MV-4-11 (cell line): ENCODE measurements at regions not wholly inside any gene's neighbourhood (a gene's known extent, or its start where the extent isn't known, plus 50 kb on each side); places are given as distances from the start of the nearest gene placed in this dataset.
A peak's percentile ranks its signal among the peaks of the same experiment; 100 is the strongest.

Experiments used
- DNase-seq: peaks from one replicate; lab custom pipeline; 2025; lab: John Stamatoyannopoulos, UW

GRCh38 chr3:72200332-72200731 lies 415.4 kb upstream of the PROK2 start:
- no peak for DNase-seq

- DNase-seq: no peak
Measured at GRCh38 chr3:72199530-72199929, 414.6 kb upstream of the PROK2 start.

- DNase-seq: no peak
Measured at GRCh38 chr3:72196377-72196929, 411.5 kb upstream of the PROK2 start.

DNA sequence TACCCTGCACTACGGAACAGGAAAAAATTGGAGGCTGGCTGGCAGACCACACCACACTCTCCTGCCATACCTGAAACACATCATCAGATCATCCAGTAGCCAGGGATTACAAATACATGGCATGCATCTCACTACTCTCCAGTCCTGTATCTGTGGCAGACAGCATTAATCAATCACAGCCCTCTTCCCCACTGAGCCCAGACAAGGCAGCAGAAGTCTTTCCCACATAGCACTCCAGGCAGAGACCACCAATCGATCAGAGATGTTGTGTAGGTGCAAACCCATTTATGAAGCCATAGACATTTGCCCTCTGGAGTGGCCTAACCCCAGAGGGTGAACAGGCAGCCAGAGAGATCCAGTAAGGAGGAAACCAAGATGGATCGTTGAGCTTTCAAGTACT lies 410.9 kb upstream of the PROK2 start:
- DNase-seq: no peak

DNA sequence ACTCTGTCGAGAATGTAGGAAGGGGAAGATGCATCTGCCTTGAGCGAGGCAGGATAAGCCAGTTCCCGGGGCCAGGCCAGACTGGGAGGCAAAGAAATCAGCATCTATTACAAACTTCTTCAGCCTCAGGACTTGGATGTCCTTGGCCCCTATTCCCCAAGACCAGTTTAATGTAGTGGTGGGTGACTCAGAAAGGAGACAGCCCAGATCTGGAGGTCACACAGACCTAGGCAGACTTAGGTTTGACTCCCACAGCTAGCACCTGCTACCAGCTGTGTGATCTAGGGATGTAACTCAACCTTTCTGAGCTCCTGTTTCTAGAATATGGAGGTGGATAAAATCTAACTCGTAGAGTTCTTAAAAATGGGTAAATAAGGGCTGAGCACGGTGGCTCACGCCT lies 409.5 kb upstream of the PROK2 start:
- no peak for DNase-seq

DNA sequence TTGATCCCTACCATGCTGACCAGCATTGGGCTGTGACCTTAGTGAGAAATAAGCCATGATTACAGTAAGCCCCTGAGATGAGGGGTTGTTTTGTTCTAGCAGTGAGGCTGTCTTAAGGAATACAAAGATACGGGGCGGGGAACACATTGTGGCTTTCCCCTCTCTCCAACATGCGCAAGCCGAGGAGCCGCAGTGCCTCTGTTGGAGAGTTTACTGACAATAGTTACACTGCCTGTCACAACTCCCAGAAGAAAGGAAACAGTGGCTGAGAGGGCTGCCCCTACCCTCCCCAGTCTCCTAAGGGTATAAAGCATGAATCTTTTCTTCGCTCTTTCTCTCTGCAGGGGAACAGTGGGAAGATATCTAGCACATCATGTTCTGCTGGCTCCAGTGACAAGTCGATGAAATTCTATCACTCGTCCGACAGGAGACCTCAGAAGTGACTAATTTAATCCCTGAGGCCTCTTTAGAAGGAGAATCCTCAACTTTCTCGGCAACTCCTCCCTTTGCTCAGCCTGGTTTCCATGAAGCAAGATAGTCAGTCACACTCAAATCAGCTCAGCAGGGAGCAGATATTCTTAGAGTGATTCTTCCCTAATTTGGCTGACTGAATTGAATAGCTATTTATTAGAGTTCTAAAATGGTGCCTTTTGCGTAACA lies 409.0 kb upstream of the PROK2 start:
- DNase-seq: no peak

DNA sequence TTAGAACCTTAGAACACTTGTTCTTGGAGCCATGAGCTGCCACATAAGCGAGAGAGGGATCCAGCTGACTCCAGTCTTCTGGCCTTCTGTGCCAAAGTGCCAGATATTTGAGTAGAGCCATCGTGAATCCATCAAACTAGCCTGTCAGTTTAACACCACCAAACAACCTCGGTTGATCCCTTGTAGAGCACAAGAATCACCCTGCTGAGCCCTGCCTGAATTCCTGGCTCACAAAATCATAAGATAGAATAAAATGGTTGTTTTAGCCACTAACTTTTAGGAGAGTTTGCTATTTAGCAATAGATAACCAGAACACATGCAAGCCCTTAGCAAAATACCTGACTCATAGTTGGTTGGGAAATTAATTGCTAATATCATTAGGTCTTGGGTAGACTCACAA lies 407.6 kb upstream of the PROK2 start:
- no peak for DNase-seq

DNA sequence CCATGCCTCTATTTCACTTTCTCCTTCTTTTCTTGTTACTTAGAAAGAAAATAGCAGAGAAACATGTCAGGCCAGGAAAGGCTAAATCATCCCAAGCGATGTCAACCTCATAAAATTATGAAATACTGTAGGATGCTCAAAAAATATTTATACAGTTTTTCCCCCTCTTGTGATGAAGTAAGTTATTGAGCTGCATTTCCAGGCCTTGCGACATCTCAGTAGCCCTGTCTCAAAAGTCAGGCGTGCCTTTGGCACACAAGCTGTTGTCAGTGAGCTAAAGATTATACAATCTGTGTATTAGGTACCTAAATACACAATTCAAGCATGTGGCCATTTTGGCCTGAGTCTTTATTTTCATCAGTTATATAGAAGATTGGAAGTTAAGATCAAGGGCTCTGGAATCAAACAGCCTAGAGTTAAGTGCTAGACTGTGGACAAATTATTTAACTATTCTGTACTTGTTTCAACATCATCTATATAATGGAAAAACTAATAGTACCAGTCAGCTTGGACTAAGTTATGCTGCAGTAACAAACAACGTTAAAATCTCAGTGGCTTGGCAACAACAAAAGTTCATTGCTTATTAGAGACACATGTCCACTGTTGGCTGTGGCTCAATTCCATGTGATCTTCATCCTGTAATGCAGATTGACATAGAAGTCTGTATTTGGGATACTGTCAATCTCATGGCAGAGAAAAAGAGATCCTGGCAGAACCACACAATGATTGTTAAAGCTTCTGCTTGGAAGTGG lies 406.4 kb upstream of the PROK2 start:
- peak; percentile 20 for DNase-seq

GRCh38 chr3:72190050-72190449 lies 405.1 kb upstream of the PROK2 start:
- DNase-seq: no peak

DNA sequence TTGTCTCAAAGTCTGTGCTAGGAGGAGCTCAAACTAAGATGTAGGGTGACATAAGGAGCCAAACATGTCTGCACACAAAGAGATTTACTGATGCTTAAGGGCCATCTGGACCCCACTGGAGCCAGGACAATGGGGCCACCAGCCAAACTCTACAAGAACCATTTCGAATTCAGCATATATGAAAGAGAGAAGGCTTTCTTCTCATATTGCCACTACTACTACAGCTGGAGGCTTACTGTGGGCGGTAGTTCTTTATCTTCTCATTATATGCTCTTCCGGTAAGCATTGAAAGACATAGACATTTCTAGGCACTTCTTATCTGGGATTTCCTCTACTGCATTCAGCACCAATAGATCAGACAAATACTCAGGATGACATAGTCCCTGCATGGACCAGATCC lies 404.4 kb upstream of the PROK2 start:
- DNase-seq: no peak

- no peak for DNase-seq
Measured at GRCh38 chr3:72188536-72188935, 403.6 kb upstream of the PROK2 start.

DNA sequence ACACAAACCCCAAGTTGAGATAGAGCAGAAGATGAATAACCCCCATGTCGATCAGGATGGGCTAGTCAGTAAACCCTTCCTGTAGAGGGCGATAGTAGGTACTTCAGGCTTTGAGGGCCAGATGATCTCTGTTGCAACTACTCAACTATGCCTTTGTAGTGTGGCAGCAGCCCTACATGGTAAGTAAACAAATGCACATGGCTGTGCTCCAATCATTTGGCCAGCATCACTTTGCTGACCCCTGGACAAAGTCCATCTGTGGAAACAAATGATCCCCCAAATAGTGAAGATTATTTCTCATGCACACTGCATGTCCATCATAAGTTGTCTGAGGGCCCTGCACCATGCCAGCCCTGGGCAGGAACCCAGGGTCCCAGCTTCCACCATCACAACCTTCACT lies 402.2 kb upstream of the PROK2 start:
- DNase-seq: peak; percentile 17

- no peak for DNase-seq
Measured at GRCh38 chr3:72186400-72186855, 401.5 kb upstream of the PROK2 start.

DNA sequence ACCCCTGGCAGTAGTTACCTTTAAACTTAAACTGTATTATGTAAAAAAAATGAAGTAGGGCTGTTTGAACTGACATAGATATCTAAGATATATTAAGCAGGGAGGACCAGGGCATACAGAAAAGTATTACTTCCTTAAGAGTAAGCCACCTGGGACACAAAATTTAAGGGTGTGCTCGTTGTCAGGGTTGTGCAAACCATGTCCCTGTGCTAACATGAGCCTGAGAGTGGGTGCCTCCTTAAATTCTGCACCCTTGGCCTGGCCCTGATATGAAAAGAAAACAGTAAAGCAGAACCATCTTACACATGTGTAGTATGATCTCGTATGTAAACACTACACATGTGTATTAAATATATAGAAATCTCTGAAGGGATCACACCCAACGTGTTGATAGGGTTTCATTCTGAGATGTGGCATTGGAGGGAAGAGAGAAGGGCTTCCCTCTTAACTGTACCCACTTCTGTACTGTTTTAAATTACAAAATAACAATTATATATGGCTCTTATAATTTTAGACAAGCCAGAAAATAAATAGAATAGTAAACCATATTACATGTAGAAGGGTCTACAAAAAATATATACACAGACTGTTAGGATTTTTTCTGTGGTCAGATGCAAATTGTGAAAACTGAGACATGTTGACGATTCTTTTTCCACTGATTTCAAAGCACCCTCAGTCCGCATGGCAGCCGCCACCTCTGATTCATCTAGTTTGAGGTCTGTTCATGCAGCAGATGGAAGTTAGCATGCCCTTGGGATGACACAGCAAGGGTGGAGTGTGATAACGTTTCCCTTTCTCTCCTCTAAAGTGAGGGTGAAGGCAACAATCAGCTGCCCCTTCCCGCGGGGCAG lies 400.8 kb upstream of the PROK2 start:
- DNase-seq: peak; percentile 69

GRCh38 chr3:72183489-72183888 lies 398.5 kb upstream of the PROK2 start:
- DNase-seq: no peak

DNA sequence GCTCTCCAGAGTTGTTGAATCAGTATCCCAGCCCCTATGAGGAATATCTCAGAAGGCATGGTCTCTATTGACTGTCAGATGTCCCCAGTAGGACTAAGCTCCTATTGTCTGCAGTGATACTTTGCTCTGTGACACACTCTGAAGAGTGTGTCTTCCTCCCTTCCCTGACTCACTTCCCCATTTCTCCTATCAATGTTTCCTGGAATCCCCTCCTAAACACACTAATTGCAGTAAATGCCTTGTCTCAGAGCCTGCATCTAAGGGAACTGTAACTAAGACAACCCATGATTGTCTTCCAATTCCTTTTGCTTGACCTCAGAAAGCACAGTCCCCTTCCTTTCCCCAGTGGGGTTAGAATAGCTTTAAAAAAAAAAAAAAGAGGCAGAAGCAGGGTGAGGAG lies 397.3 kb upstream of the PROK2 start:
- DNase-seq: peak; percentile 81

- DNase-seq: no peak
Measured at GRCh38 chr3:72181251-72181650, 396.3 kb upstream of the PROK2 start.

DNA sequence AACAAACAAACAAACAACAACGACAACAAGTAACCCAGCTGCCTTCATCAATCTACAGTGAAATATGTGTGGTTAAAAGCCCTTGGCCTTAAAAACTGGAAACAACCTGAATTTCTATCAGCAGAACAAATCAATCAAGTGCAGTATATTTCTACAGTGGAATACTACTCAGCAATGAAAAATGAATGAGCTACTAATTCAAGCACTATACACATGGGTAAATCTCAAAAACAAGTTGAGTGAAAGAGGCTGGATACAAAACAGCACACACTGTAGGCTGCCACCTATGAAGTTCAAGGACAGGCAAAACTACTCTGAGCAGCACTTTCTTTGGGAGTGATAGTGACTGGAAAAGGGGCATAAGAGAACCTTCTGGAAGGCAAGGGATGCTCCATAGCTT lies 395.5 kb upstream of the PROK2 start:
- no peak for DNase-seq

DNA sequence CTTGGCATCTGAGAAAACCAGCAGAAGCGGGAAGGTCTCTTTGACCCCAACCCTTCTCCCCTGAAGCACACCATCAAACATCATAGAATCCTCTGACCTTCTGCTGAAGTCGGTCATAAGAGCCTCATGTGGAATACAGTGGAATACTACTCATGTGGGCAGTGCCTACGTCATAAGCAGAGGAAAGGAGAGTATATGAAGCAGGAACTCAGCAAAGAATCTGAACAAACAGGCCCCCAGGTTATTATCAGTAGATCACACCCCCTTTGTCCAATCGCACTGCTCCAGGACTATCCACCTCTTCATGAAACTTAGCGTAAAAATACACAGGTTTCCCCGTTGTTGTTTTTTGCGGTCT lies 394.1 kb upstream of the PROK2 start:
- DNase-seq: no peak

DNA sequence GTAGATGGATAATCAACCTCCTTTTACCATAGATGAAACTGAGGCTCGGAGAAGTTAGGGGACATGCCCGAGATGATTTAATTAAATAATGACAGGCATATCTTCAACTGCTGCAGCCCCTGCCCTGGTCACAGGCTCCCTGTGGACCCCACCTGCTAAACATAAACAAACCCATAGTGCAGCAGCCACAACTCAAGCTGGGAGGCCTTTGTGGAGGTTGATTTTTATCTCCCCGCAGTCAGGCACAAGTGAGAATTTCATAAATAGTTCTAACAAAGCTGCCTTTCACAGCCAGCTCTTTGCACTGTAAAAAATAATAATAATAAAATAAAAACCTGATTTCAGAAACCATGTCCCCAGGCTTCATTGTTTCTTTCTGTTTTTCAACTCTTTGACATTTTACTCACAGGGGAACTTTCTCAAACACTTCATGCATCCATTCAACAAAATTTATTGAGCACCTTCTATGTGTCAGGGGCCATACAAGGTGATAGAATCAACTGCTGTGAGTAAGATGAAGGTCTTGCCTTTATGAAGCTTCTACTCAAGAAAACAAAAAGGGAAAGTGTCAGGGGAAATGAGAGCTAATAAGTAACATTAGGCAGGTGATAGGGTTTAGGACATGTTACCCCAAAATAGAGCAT lies 393.6 kb upstream of the PROK2 start:
- no peak for DNase-seq

- DNase-seq: peak; percentile 32
Measured at GRCh38 chr3:72177075-72178050, 392.4 kb upstream of the PROK2 start.
